GM12878 (cell line): ENCODE measurements at regions not wholly inside any gene's neighbourhood (a gene's known extent, or its start where the extent isn't known, plus 50 kb on each side); places are given as distances from the start of the nearest gene placed in this dataset.

ENCODE experiments used
- ATAC-seq: fragments of 200-7000 bp; cut with Tn5 transposase; 3 replicates; pipeline ENCODE4 v1.9.1; 2020; ENCODE audit warnings: mild to moderate bottlenecking, moderate library complexity
- BruUV-seq: library from RNA; stranded (reverse); fragments of 400-500 nt; replicated peaks from 2 replicates; lab custom pipeline; 2021; lab: Mats Ljungman, UMichigan
- CTCF ChIA-PET: fragments of 300-600 bp; sonication (Branson Sonifier 250); formaldehyde crosslinking; extraction: SDS; loops from one replicate; lab custom pipeline; 2021; ENCODE audit warnings: inconsistent platforms; lab: Yijun Ruan, JAX
- POLR2A ChIA-PET: fragments of 350-600 bp; formaldehyde crosslinking; extraction: SDS; loops from one replicate; lab custom pipeline; 2021; ENCODE audit warnings: inconsistent platforms; lab: Charles Lee
- RAD21 ChIA-PET: fragments of 300-600 bp; sonication (Branson Sonifier 250); formaldehyde crosslinking; loops from one replicate; lab custom pipeline; 2023; ENCODE audit warnings: antibody characterized with exemption; ENCODE audit not compliant: unreplicated experiment; lab: Charles Lee
- SMC1A ChIA-PET: fragments of 300-600 bp; sonication (Branson Sonifier 250); formaldehyde crosslinking; loops from one replicate; lab custom pipeline; 2023; ENCODE audit not compliant: unreplicated experiment, uncharacterized antibody; lab: Charles Lee
- DNase-seq: peaks from one replicate; pipeline ENCODE4 v3.0.0-alpha.2; 2011; ENCODE audit warnings: low read depth, low spot score
- FAIRE-seq: peaks from 3 replicates; lab custom pipeline; 2011; peaks lifted over from hg19 to GRCh38; lab: Jason Lieb, UNC
- H2AFZ ChIP-seq: 2 replicates; pipeline ENCODE4 v1.6.0; 2011; ENCODE audit warnings: low read depth, low read length, control low read depth; ENCODE audit not compliant: control insufficient read depth
- H3K27ac ChIP-seq: 2 replicates; pipeline ENCODE4 v1.5.1; 2011; ENCODE audit warnings: control low read depth; ENCODE audit not compliant: control insufficient read depth, insufficient read depth
- H3K27me3 ChIP-seq, 2 experiments: replicated peaks in 1 of 2; 2 replicates each; pipeline versions ENCODE4 v1.6.0 to v1.6.1; 2011; ENCODE audit warnings: low read length in 1 of 2; ENCODE audit not compliant: control insufficient read depth in 2 of 2, insufficient read depth in 2 of 2
- H3K36me3 ChIP-seq, 2 experiments: 2 replicates each; pipeline ENCODE4 v1.5.1; 2011; ENCODE audit warnings: low read length in 1 of 2; ENCODE audit not compliant: control insufficient read depth in 2 of 2, insufficient read depth in 2 of 2
- H3K4me1 ChIP-seq: 2 replicates; pipeline ENCODE4 v1.6.1; 2011; ENCODE audit warnings: mild to moderate bottlenecking, low read length, moderate library complexity, mixed read lengths; ENCODE audit not compliant: control insufficient read depth, insufficient read depth
- H3K4me2 ChIP-seq: 2 replicates; pipeline ENCODE4 v1.6.0; 2011; ENCODE audit warnings: control low read depth; ENCODE audit not compliant: control insufficient read depth, insufficient read depth
- H3K4me3 ChIP-seq: fragments of 200-600 bp; sonication (generic); 2 replicates; pipeline ENCODE4 v1.5.1; 2016
- H3K79me2 ChIP-seq: 2 replicates; pipeline ENCODE4 v1.6.0; 2011; ENCODE audit warnings: low read length; ENCODE audit not compliant: control insufficient read depth, insufficient read depth
- H3K9ac ChIP-seq: 2 replicates; pipeline ENCODE4 v1.8.0; 2011; ENCODE audit warnings: low read length, control low read depth, mixed read lengths; ENCODE audit not compliant: control insufficient read depth, insufficient read depth
- H3K9me3 ChIP-seq: replicated peaks from 3 replicates; pipeline ENCODE4 v1.5.1; 2011; ENCODE audit warnings: mild to moderate bottlenecking, low read length; ENCODE audit not compliant: control insufficient read depth, insufficient read depth
- H4K20me1 ChIP-seq: 2 replicates; pipeline ENCODE4 v1.6.0; 2011; ENCODE audit not compliant: control insufficient read depth, insufficient read depth
- BCL11A ChIP-seq: IDR thresholded peaks from 2 replicates; pipeline ENCODE4 v1.6.1; 2011; ENCODE audit warnings: low read depth, low read length
- CEBPZ ChIP-seq: fragments of 150-350 bp; IDR thresholded peaks from 2 replicates; pipeline ENCODE4 v1.6.1; 2016; ENCODE audit warnings: low read depth, low read length
- CHD4 ChIP-seq: fragments of 200-600 bp; sonication (generic); IDR thresholded peaks from 2 replicates; pipeline ENCODE4 v1.6.1; 2016; ENCODE audit warnings: mild to moderate bottlenecking
- EED ChIP-seq: sonication (generic); IDR thresholded peaks from 2 replicates; pipeline ENCODE4 v1.6.1; 2016; ENCODE audit warnings: antibody characterized with exemption, low read depth
- ELK1 ChIP-seq: IDR thresholded peaks from 2 replicates; pipeline ENCODE4 v1.6.1; 2012; ENCODE audit warnings: low read depth, low read length, improper control_type of control experiment
- ESRRA ChIP-seq: IDR thresholded peaks from 2 replicates; pipeline ENCODE4 v1.6.1; 2012; ENCODE audit warnings: mild to moderate bottlenecking, low read length, improper control_type of control experiment
- HDAC2 ChIP-seq: fragments of 200-600 bp; sonication (generic); IDR thresholded peaks from 2 replicates; pipeline ENCODE4 v1.6.1; 2017
- IRF5 ChIP-seq: fragments of 450-650 bp; IDR thresholded peaks from 2 replicates; pipeline ENCODE4 v1.6.1; 2017; ENCODE audit warnings: borderline replicate concordance
- MTA2 ChIP-seq: fragments of 450-650 bp; IDR thresholded peaks from 2 replicates; pipeline ENCODE4 v1.6.1; 2016; ENCODE audit warnings: low read depth, mild to moderate bottlenecking, moderate library complexity
- MXI1 ChIP-seq: fragments of 150-350 bp; IDR thresholded peaks from 2 replicates; pipeline ENCODE4 v1.6.1; 2011; ENCODE audit warnings: low read depth, mild to moderate bottlenecking, inconsistent platforms, low read length, improper control_type of control experiment
- POLR2AphosphoS5 ChIP-seq: IDR thresholded peaks from 2 replicates; pipeline ENCODE4 v1.6.1; 2011; ENCODE audit warnings: mild to moderate bottlenecking, low read length, inconsistent platforms
- RELA ChIP-seq: fragments of 450-650 bp; IDR thresholded peaks from 2 replicates; pipeline ENCODE4 v1.8.0; 2014; ENCODE audit warnings: borderline replicate concordance; ENCODE audit not compliant: partially characterized antibody
- RELB ChIP-seq: fragments of 450-650 bp; IDR thresholded peaks from 2 replicates; pipeline ENCODE4 v1.6.1; 2017; ENCODE audit warnings: low read depth, mild to moderate bottlenecking, moderate library complexity
- SREBF2 ChIP-seq: IDR thresholded peaks from 2 replicates; pipeline ENCODE4 v1.6.1; 2012; ENCODE audit warnings: mild to moderate bottlenecking, low read length
- TBL1XR1 ChIP-seq: IDR thresholded peaks from 2 replicates; pipeline ENCODE4 v1.6.1; 2012; ENCODE audit warnings: low read depth, low read length, improper control_type of control experiment
- TCF12 ChIP-seq: IDR thresholded peaks from 2 replicates; pipeline ENCODE4 v1.6.1; 2011; ENCODE audit warnings: low read depth, mild to moderate bottlenecking, low read length
- YBX1 ChIP-seq: fragments of 450-650 bp; IDR thresholded peaks from 2 replicates; pipeline ENCODE4 v1.6.1; 2016; ENCODE audit warnings: antibody characterized with exemption
- ZBTB33 ChIP-seq: fragments of 450-650 bp; IDR thresholded peaks from 2 replicates; pipeline ENCODE4 v1.6.1; 2017; ENCODE audit warnings: mild to moderate bottlenecking
- ZNF274 ChIP-seq: IDR thresholded peaks from one replicate; pipeline ENCODE4 v1.8.0; 2011; ENCODE audit not compliant: insufficient read length, insufficient read depth
- WGBS: methylation state at CpG from one replicate; pipeline ENCODE4 v1.1.6; 2016; ENCODE audit warnings: low lambda C conversion rate; ENCODE audit not compliant: insufficient replicate concordance, insufficient coverage; ENCODE audit errors: missing lambda C conversion rate; 5-methylcytosine and 5-hydroxymethylcytosine counted together
- in situ Hi-C: fragments of 300-500 bp; cut with MboI; formaldehyde crosslinking; loops from 9 replicates; pipeline ENCODE4 v1.14.3; 2018; ENCODE audit warnings: mixed read lengths
- intact Hi-C: fragments of 100-400 bp; cut with micrococcal nuclease; formaldehyde crosslinking; loops from one replicate; pipeline ENCODE4 v1.14.2; 2022; ENCODE audit not compliant: unreplicated experiment

GRCh38 chr1:95431235-95431634 lies 197.2 kb downstream of the RWDD3 start:
- TF ChIP-seq ZBTB33 (no peak), HDAC2 (no peak), POLR2AphosphoS5 (no peak), TBL1XR1 (no peak), BCL11A (no peak), TCF12 (no peak), ELK1 (no peak), ZNF274 (no peak), CHD4 (no peak), SREBF2 (no peak), RELA (no peak), IRF5 (no peak), MXI1 (no peak), ESRRA (no peak), RELB (no peak), MTA2 (no peak), EED (no peak), YBX1 (no peak), CEBPZ (no peak)
- H3K27ac ChIP-seq = no peak overlapping the region
- intact Hi-C loops (no loop called here), in situ Hi-C loops (no loop called here)
- no peaks in the 10 kb centered on the region for H3K36me3 ChIP-seq
- no peaks in the 10 kb centered on the region for H4K20me1 ChIP-seq
- DNase-seq (no peak), FAIRE-seq (no peak), ATAC-seq (no peak)
- no peaks in the 10 kb centered on the region for H3K4me1 ChIP-seq
- WGBS = 13% methylated on average over 2 of the region's 2 CpGs
- H3K9ac ChIP-seq = no peak overlapping the region
- no peak overlapping the region for H3K4me2 ChIP-seq
- no peaks in the 10 kb centered on the region for H3K27me3 ChIP-seq
- H3K9me3 ChIP-seq = no peaks in the 10 kb centered on the region
- ChIA-PET SMC1A (no interaction called here), POLR2A (no interaction called here), RAD21 (no interaction called here), CTCF (no interaction called here)
- H3K4me3 ChIP-seq = no peak overlapping the region
- H2AFZ ChIP-seq = no peak overlapping the region
- BruUV-seq = no TSS peak
- no peaks in the 10 kb centered on the region for H3K79me2 ChIP-seq
